ENCODE measurements at regions not wholly inside any gene's neighbourhood (a gene's known extent, or its start where the extent isn't known, plus 50 kb on each side); places are given as distances from the start of the nearest gene placed in this dataset.

- DNase-seq: no peak
- Histone ChIP-seq H3K4me3 (ENCODE audit: low read depth, low read length) (no peak overlapping the region), H3K36me3 (no peaks in the 10 kb centered on the region), H3K9me3 (ENCODE audit: severe bottlenecking) (no peaks in the 10 kb centered on the region), H3K27ac (no peak overlapping the region), H3K27me3 (ENCODE audit: insufficient read depth, low read depth, severe bottlenecking) (peaks cover 27% of the 10 kb centered on the region)
- TF ChIP-seq, protein P1, sequence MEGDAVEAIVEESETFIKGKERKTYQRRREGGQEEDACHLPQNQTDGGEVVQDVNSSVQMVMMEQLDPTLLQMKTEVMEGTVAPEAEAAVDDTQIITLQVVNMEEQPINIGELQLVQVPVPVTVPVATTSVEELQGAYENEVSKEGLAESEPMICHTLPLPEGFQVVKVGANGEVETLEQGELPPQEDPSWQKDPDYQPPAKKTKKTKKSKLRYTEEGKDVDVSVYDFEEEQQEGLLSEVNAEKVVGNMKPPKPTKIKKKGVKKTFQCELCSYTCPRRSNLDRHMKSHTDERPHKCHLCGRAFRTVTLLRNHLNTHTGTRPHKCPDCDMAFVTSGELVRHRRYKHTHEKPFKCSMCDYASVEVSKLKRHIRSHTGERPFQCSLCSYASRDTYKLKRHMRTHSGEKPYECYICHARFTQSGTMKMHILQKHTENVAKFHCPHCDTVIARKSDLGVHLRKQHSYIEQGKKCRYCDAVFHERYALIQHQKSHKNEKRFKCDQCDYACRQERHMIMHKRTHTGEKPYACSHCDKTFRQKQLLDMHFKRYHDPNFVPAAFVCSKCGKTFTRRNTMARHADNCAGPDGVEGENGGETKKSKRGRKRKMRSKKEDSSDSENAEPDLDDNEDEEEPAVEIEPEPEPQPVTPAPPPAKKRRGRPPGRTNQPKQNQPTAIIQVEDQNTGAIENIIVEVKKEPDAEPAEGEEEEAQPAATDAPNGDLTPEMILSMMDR (IDR thresholded peaks at IDR 0.05; ENCODE audit: low read depth, low read length): no peak
Observed at GRCh38 chr3:6251612-6252400, 609.1 kb upstream of the GRM7 start.

- Histone ChIP-seq H3K4me3 (ENCODE audit: low read depth, low read length) (no peak overlapping the region), H3K9me3 (ENCODE audit: severe bottlenecking) (no peaks in the 10 kb centered on the region), H3K27ac (no peak overlapping the region), H3K36me3 (no peaks in the 10 kb centered on the region), H3K27me3 (ENCODE audit: insufficient read depth, low read depth, severe bottlenecking) (peaks cover 14% of the 10 kb centered on the region)
- TF ChIP-seq, protein P1 (IDR thresholded peaks at IDR 0.05; ENCODE audit: low read depth, low read length): no peak
- no peak for DNase-seq
Observed at GRCh38 chr3:6254490-6254889, 606.4 kb upstream of the GRM7 start.

DNA sequence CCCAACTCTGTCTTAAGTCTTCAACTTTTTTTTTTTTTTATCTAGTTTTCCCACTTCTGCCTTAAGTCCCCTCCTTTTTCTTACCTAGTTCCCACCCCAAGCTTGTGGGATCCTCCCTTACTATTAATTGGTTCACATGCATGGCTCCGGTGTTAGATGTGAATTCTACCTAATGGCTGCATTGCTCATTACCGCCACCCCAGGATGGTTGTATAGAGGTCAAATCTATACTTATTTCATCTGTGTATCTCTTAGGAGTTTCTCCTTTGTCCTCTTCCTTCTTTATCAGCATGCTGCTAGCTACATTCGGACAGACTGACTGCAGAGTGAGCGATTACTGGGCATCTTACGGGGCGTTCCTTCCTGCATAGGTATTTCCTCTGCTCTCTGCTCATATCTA, 605.7 kb upstream of the GRM7 start:
- Histone ChIP-seq H3K9me3 (ENCODE audit: severe bottlenecking) (no peaks in the 10 kb centered on the region), H3K27ac (no peak overlapping the region), H3K4me3 (ENCODE audit: low read depth, low read length) (no peak overlapping the region), H3K36me3 (no peaks in the 10 kb centered on the region), H3K27me3 (ENCODE audit: insufficient read depth, low read depth, severe bottlenecking) (peaks cover 14% of the 10 kb centered on the region)
- DNase-seq: no peak
- TF ChIP-seq, protein P1 (IDR thresholded peaks at IDR 0.05; ENCODE audit: low read depth, low read length): no peak

GRCh38 chr3:6260551-6261191, 600.2 kb upstream of the GRM7 start:
- no peak overlapping the region for H3K4me3 ChIP-seq (ENCODE audit: low read depth, low read length)
- DNase-seq: no peak
- H3K9me3 ChIP-seq (ENCODE audit: severe bottlenecking): no peaks in the 10 kb centered on the region
- no peaks in the 10 kb centered on the region for H3K36me3 ChIP-seq
- H3K27me3 ChIP-seq (ENCODE audit: insufficient read depth, low read depth, severe bottlenecking): peaks cover 3% of the 10 kb centered on the region
- TF ChIP-seq, protein P1 (IDR thresholded peaks at IDR 0.05; ENCODE audit: low read depth, low read length): no peak
- no peak overlapping the region for H3K27ac ChIP-seq

- no peak for DNase-seq
- H3K27me3 ChIP-seq (ENCODE audit: insufficient read depth, low read depth, severe bottlenecking): peaks cover 3% of the 10 kb centered on the region
- H3K4me3 ChIP-seq (ENCODE audit: low read depth, low read length): no peak overlapping the region
- H3K9me3 ChIP-seq (ENCODE audit: severe bottlenecking): no peaks in the 10 kb centered on the region
- TF ChIP-seq, protein P1 (IDR thresholded peaks at IDR 0.05; ENCODE audit: low read depth, low read length): no peak
- no peak overlapping the region for H3K27ac ChIP-seq
- no peaks in the 10 kb centered on the region for H3K36me3 ChIP-seq
Observed at GRCh38 chr3:6262010-6262409, 598.9 kb upstream of the GRM7 start.

Measured in WERI-Rb-1 (cell line).